ENCODE measurements at regions not wholly inside any gene's neighbourhood (a gene's known extent, or its start where the extent isn't known, plus 50 kb on each side); places are given as distances from the start of the nearest gene placed in this dataset.

GRCh38 chr3:59299561-59299960 is 249.7 kb upstream of the CFAP20DC start:
- FAIRE-seq (no peak), DNase-seq (ENCODE audit: low read depth in 1 of 2, low spot score in 1 of 2) (no peak), ATAC-seq (no peak)
- CTCF ChIA-PET: interaction anchor here (0.7 kb wide), 1 partner anchor 276 kb away, joined by 3 read pairs; no protein-coding TSS in a partner anchor
- POLR2A ChIA-PET: no interaction called here
- Histone ChIP-seq H3K9me3 (no peaks in the 10 kb centered on the region), H3K4me3 (no peak overlapping the region), H3K4me2 (no peak overlapping the region), H3K27ac (no peak overlapping the region), H3K4me1 (no peaks in the 10 kb centered on the region)
- TF ChIP-seq, protein P1, sequence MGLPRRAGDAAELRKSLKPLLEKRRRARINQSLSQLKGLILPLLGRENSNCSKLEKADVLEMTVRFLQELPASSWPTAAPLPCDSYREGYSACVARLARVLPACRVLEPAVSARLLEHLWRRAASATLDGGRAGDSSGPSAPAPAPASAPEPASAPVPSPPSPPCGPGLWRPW (IDR thresholded peaks at IDR 0.05): no peak
- TF ChIP-seq POLR2A (IDR thresholded peaks at IDR 0.05; ENCODE audit: low read length) (no peak), HOXB13 (CRISPR knock-in tag; IDR thresholded peaks at IDR 0.05; ENCODE audit: low read depth) (no peak), KDM1A (IDR thresholded peaks at IDR 0.05; ENCODE audit: low read depth) (no peak), ESRRA (IDR thresholded peaks at IDR 0.05; ENCODE audit: borderline replicate concordance, low read length) (no peak), FOXS1 (CRISPR knock-in tag; IDR thresholded peaks at IDR 0.05) (no peak)
- TF ChIP-seq, protein P2, sequence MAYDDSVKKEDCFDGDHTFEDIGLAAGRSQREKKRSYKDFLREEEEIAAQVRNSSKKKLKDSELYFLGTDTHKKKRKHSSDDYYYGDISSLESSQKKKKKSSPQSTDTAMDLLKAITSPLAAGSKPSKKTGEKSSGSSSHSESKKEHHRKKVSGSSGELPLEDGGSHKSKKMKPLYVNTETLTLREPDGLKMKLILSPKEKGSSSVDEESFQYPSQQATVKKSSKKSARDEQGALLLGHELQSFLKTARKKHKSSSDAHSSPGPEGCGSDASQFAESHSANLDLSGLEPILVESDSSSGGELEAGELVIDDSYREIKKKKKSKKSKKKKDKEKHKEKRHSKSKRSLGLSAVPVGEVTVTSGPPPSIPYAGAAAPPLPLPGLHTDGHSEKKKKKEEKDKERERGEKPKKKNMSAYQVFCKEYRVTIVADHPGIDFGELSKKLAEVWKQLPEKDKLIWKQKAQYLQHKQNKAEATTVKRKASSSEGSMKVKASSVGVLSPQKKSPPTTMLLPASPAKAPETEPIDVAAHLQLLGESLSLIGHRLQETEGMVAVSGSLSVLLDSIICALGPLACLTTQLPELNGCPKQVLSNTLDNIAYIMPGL (CRISPR knock-in tag; IDR thresholded peaks at IDR 0.05; ENCODE audit: borderline replicate concordance): no peak
- WGBS (ENCODE audit: missing lambda C conversion rate): 40% methylated on average over 2 of the region's 2 CpGs

- no peak overlapping the region for H3K27ac ChIP-seq
- ATAC-seq (no peak), FAIRE-seq (no peak)
Measured at GRCh38 chr3:59290358-59290757, 240.5 kb upstream of the CFAP20DC start.

DNA sequence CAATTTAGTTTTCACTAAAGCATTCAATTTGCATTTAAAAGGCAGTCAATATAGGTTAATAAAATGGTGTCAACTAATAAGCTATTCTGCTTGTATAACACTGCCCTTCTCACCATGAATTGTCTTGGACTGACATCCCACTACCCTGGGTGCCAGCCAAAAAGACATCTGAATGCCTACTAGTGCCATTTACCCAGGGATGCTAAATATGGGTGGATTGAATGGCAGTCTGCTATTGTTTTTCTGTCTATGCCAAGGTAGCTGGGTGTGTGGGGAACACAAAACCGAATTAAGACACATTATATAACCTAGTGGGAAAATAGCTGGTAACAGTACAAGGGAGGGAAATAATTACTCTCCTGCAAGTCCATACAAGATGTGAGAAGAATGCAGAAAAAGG is 240.0 kb upstream of the CFAP20DC start:
- DNase-seq (ENCODE audit: low read depth in 1 of 2, low spot score in 1 of 2) (no peak), ATAC-seq (no peak), FAIRE-seq (no peak)
- WGBS (ENCODE audit: missing lambda C conversion rate): 0% methylated on average over 1 of the region's 1 CpG
- Histone ChIP-seq H3K27ac (no peak overlapping the region), H3K4me2 (no peak overlapping the region), H3K4me1 (no peaks in the 10 kb centered on the region), H3K9me3 (no peaks in the 10 kb centered on the region), H3K4me3 (no peak overlapping the region)
- ChIA-PET POLR2A (no interaction called here), CTCF (interaction anchor here (0.6 kb wide), 1 partner anchor 673 kb away, joined by 3 read pairs; no protein-coding TSS in a partner anchor)
- TF ChIP-seq EP300 (IDR thresholded peaks at IDR 0.05) (no peak), ELK1 (IDR thresholded peaks at IDR 0.05; ENCODE audit: low read depth, low read length) (no peak), ZNF302 (CRISPR knock-in tag; IDR thresholded peaks at IDR 0.05) (no peak), REST (IDR thresholded peaks at IDR 0.05) (no peak), ATOH8 (CRISPR knock-in tag; IDR thresholded peaks at IDR 0.05; ENCODE audit: low read depth) (no peak), FOSL2 (IDR thresholded peaks at IDR 0.05) (no peak), FOSL2 (CRISPR knock-in tag; IDR thresholded peaks at IDR 0.05) (no peak), TFCP2L1 (CRISPR knock-in tag; IDR thresholded peaks at IDR 0.05) (no peak)

More at GRCh38 chr3:59290358-59290757, 240.5 kb upstream of the CFAP20DC start:
- no peak overlapping the region for H3K4me3 ChIP-seq
- POLR2A ChIA-PET: no interaction called here
- CTCF ChIA-PET: no interaction called here
- no peaks in the 10 kb centered on the region for H3K4me1 ChIP-seq
- TF ChIP-seq, protein P1 (IDR thresholded peaks at IDR 0.05): no peak
- TF ChIP-seq HOXA7 (CRISPR knock-in tag; IDR thresholded peaks at IDR 0.05) (no peak), FOSB (CRISPR knock-in tag; IDR thresholded peaks at IDR 0.05) (no peak), TFCP2L1 (CRISPR knock-in tag; IDR thresholded peaks at IDR 0.05) (no peak), HOXB13 (CRISPR knock-in tag; IDR thresholded peaks at IDR 0.05; ENCODE audit: low read depth) (no peak), KDM1A (IDR thresholded peaks at IDR 0.05; ENCODE audit: low read depth) (no peak), REST (IDR thresholded peaks at IDR 0.05) (no peak)
- H3K4me2 ChIP-seq: no peak overlapping the region
- no peak for DNase-seq (ENCODE audit: low read depth in 1 of 2, low spot score in 1 of 2)
- no peaks in the 10 kb centered on the region for H3K9me3 ChIP-seq
